Ovary (tissue), 3 donors: ENCODE measurements at regions not wholly inside any gene's neighbourhood (a gene's known extent, or its start where the extent isn't known, plus 50 kb on each side); places are given as distances from the start of the nearest gene placed in this dataset.

Experiments
- CTCF ChIP-seq, 3 donors: fragments of 450-650 bp in 2 of 3; fragments of 200-600 bp in 1 of 3; IDR thresholded peaks; one replicate each; pipeline versions ENCODE4 v1.5.1 to v1.8.0; 2016 to 2022; ENCODE audit warnings: antibody characterized with exemption in 3 of 3, mild to moderate bottlenecking in 1 of 3
- POLR2A ChIP-seq: fragments of 450-650 bp; IDR thresholded peaks from one replicate; pipeline ENCODE4 v1.6.1; 2017; ENCODE audit warnings: antibody characterized with exemption, mild to moderate bottlenecking, moderate library complexity
- donor health status: DM: no; HTN: no; CAD: no.

GRCh38 chr15:87653646-87654045 is 602.9 kb downstream of the NTRK3 start:
- TF ChIP-seq CTCF (IDR thresholded peaks at IDR 0.05) (no peak), POLR2A (no peak)
